ENCODE measurements at regions not wholly inside any gene's neighbourhood (a gene's known extent, or its start where the extent isn't known, plus 50 kb on each side); places are given as distances from the start of the nearest gene placed in this dataset.
"Not testable (repeated sequence)": the region's sequence is repeated elsewhere in the genome, so short reads cannot be mapped to it uniquely, and the experiment has no call there.

- peaks cover 0 to 5% of the 10 kb centered on the region in 2 donors for H3K9me3 ChIP-seq
- intact Hi-C loops (cut with DNase I): no loop called here
- ATAC-seq (no peak), DNase-seq (no peak)
- no peak overlapping the region for H3K27ac ChIP-seq
- H3K36me3 ChIP-seq: no peaks in the 10 kb centered on the region
- H3K4me1 ChIP-seq: no peaks in the 10 kb centered on the region
- no peaks in the 10 kb centered on the region for H3K27me3 ChIP-seq
- no peak overlapping the region for H3K4me3 ChIP-seq
- TF ChIP-seq CTCF (IDR thresholded peaks at IDR 0.05): no peak
These were observed 254.4 kb upstream of the PTPRD start for GRCh38 chr9:10867194-10867593.

GRCh38 chr9:10869687-10870086 is 256.9 kb upstream of the PTPRD start:
- H3K27me3 ChIP-seq: no peaks in the 10 kb centered on the region
- ATAC-seq: no peak
- intact Hi-C loops (cut with DNase I): no loop called here

GRCh38 chr9:10873999-10874398 is 261.2 kb upstream of the PTPRD start:
- Histone ChIP-seq H3K27ac (no peak overlapping the region), H3K4me3 (no peak overlapping the region), H3K36me3 (no peaks in the 10 kb centered on the region), H3K27me3 (no peaks in the 10 kb centered on the region), H3K9me3 (peaks cover 0 to 7% of the 10 kb centered on the region in 2 donors), H3K4me1 (no peaks in the 10 kb centered on the region)
- no peak for TF ChIP-seq CTCF (IDR thresholded peaks at IDR 0.05)
- ATAC-seq (no peak), DNase-seq (no peak)
- intact Hi-C loops (cut with DNase I): no loop called here

More at GRCh38 chr9:10869687-10870086, 256.9 kb upstream of the PTPRD start:
- Histone ChIP-seq H3K9me3 (peaks cover 0 to 9% of the 10 kb centered on the region in 2 donors), H3K27ac (no peak overlapping the region), H3K4me3 (no peak overlapping the region), H3K36me3 (no peaks in the 10 kb centered on the region), H3K4me1 (no peaks in the 10 kb centered on the region)
- no peak for TF ChIP-seq CTCF (IDR thresholded peaks at IDR 0.05)
- DNase-seq: no peak

- H3K9me3 ChIP-seq: peaks cover 0 to 3% of the 10 kb centered on the region in 2 donors
- H3K4me1 ChIP-seq: no peaks in the 10 kb centered on the region
- H3K36me3 ChIP-seq: no peaks in the 10 kb centered on the region
- TF ChIP-seq CTCF (IDR thresholded peaks at IDR 0.05): no peak
- no peak for ATAC-seq
- no peak for DNase-seq
- intact Hi-C loops (cut with DNase I): no loop called here
- no peak overlapping the region for H3K27ac ChIP-seq
- H3K27me3 ChIP-seq: no peaks in the 10 kb centered on the region
- no peak overlapping the region for H3K4me3 ChIP-seq
These were observed 262.9 kb upstream of the PTPRD start for GRCh38 chr9:10875752-10876151.

- H3K36me3 ChIP-seq: no peaks in the 10 kb centered on the region
- H3K9me3 ChIP-seq: peaks cover 0 to 3% of the 10 kb centered on the region in 2 donors
- no peak overlapping the region for H3K27ac ChIP-seq
- intact Hi-C loops (cut with DNase I): no loop called here
- no peak for ATAC-seq
- no peaks in the 10 kb centered on the region for H3K27me3 ChIP-seq
- H3K4me3 ChIP-seq: no peak overlapping the region
- DNase-seq: no peak
- no peaks in the 10 kb centered on the region for H3K4me1 ChIP-seq
- TF ChIP-seq CTCF (IDR thresholded peaks at IDR 0.05): no peak
These were observed 263.5 kb upstream of the PTPRD start for GRCh38 chr9:10876333-10876732.

- ATAC-seq; H3K4me1 ChIP-seq; DNase-seq; H3K36me3 ChIP-seq; H3K4me3 ChIP-seq; intact Hi-C loops (cut with DNase I); H3K9me3 ChIP-seq; H3K27me3 ChIP-seq; H3K27ac ChIP-seq: not testable (repeated sequence)
These were observed 277.5 kb upstream of the PTPRD start for GRCh38 chr9:10890266-10890665.

All from left lung (tissue), 4 donors.